CD4-positive, alpha-beta memory T cell (primary cell): ENCODE measurements at regions not wholly inside any gene's neighbourhood (a gene's known extent, or its start where the extent isn't known, plus 50 kb on each side); places are given as distances from the start of the nearest gene placed in this dataset.
"Not testable (repeated sequence)": the region's sequence is repeated elsewhere in the genome, so short reads cannot be mapped to it uniquely, and the experiment has no call there.

Experiments used
- CTCF ChIA-PET: fragments of 350-600 bp; sonication (Branson Sonifier 250); formaldehyde crosslinking; loops from one replicate; lab custom pipeline; 2021; ENCODE audit warnings: inconsistent platforms; ENCODE audit not compliant: partially characterized antibody; lab: Charles Lee
- POLR2A ChIA-PET: fragments of 350-600 bp; sonication (Branson Sonifier 250); formaldehyde crosslinking; loops from one replicate; lab custom pipeline; 2021; ENCODE audit not compliant: partially characterized antibody; lab: Charles Lee
- DNase-seq, 5 donors: peaks; one replicate each; pipeline versions ENCODE4 v3.0.0 to v3.0.0-alpha.2; 2020 to 2022; ENCODE audit warnings: mixed read lengths in 1 of 5
- H3K27ac ChIP-seq: one replicate; pipeline ENCODE4 v1.7.0; 2013; ENCODE audit warnings: low read depth, low read length
- H3K27me3 ChIP-seq: 2 replicates; pipeline ENCODE4 v1.7.0; 2013; ENCODE audit warnings: mild to moderate bottlenecking, low read length, moderate library complexity; ENCODE audit not compliant: insufficient read depth
- H3K36me3 ChIP-seq: 2 replicates; pipeline ENCODE4 v1.7.0; 2013; ENCODE audit warnings: mild to moderate bottlenecking, low read length, moderate library complexity; ENCODE audit not compliant: insufficient read depth
- H3K4me1 ChIP-seq: 2 replicates; pipeline ENCODE4 v1.7.0; 2013; ENCODE audit warnings: mild to moderate bottlenecking, low read length, moderate library complexity; ENCODE audit not compliant: insufficient read depth
- H3K4me3 ChIP-seq, 2 donors: one replicate each; pipeline ENCODE4 v1.7.0; 2013; ENCODE audit warnings: low read length in 2 of 2, mild to moderate bottlenecking in 1 of 2
- H3K9me3 ChIP-seq, 2 donors: one replicate each; pipeline ENCODE4 v1.7.0; 2013; ENCODE audit warnings: low read length in 2 of 2, control low read depth in 1 of 2; ENCODE audit not compliant: control insufficient read depth in 1 of 2
- H3K27ac Mint-ChIP-seq, 7 donors: one replicate each; pipeline ENCODE4 v1.8.0; 2020 to 2021; ENCODE audit warnings: mixed read lengths in 7 of 7, mild to moderate bottlenecking in 6 of 7, inconsistent platforms in 3 of 7, moderate library complexity in 3 of 7
- H3K27me3 Mint-ChIP-seq, 2 donors: one replicate each; pipeline ENCODE4 v1.8.0; 2020 to 2021; ENCODE audit warnings: mixed read lengths in 2 of 2
- H3K36me3 Mint-ChIP-seq, 2 donors: one replicate each; pipeline ENCODE4 v1.8.0; 2020 to 2021; ENCODE audit warnings: mixed read lengths in 2 of 2, inconsistent platforms in 1 of 2, mild to moderate bottlenecking in 1 of 2
- H3K4me1 Mint-ChIP-seq, 4 donors: one replicate each; pipeline ENCODE4 v1.8.0; 2020 to 2021; ENCODE audit warnings: mixed read lengths in 4 of 4, mild to moderate bottlenecking in 1 of 4
- H3K4me3 Mint-ChIP-seq, 8 donors: one replicate each; pipeline ENCODE4 v1.8.0; 2020 to 2021; ENCODE audit warnings: mixed read lengths in 8 of 8, mild to moderate bottlenecking in 7 of 8, moderate library complexity in 6 of 8, inconsistent platforms in 3 of 8
- H3K9me3 Mint-ChIP-seq, 8 donors: one replicate each; pipeline ENCODE4 v1.8.0; 2020 to 2021; ENCODE audit warnings: mixed read lengths in 8 of 8, mild to moderate bottlenecking in 5 of 8, inconsistent platforms in 3 of 8, moderate library complexity in 1 of 8
- intact Hi-C: fragments of 100-400 bp; cut with micrococcal nuclease; formaldehyde crosslinking; loops from one replicate; pipeline ENCODE4 v1.15.1; 2023

DNA sequence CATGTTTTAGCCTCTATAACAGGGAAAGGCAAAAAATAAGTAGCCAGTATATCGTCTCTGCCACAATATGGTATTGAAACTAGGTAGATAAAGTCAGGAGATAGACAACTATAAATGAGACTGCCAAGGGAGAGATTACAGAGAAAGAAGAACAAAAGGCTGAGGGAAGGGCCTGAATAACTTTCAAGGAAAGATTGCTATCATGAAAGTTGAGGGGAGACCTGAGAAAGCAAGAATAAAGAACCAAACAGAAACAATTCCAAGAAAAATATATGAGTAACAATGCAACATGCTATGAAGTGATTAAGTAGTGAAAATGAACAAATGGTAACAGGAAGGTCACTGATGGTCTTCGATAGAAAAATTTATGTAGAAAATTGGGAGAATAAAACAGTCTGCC is 690.1 kb downstream of the METTL15 start:
- Mint-ChIP-seq H3K4me1 (no peaks in the 10 kb centered on the region), H3K36me3 (no peaks in the 10 kb centered on the region), H3K27me3 (no peaks in the 10 kb centered on the region), H3K4me3 (no peak overlapping the region), H3K9me3 (peaks cover 2 to 10% (median 4%) of the 10 kb centered on the region in 8 donors), H3K27ac (no peak overlapping the region)
- H3K4me1 ChIP-seq, result no peaks in the 10 kb centered on the region
- ChIA-PET CTCF (no interaction called here), POLR2A (no interaction called here)
- no peaks in the 10 kb centered on the region for H3K27me3 ChIP-seq
- intact Hi-C loops, result no loop called here
- no peak overlapping the region for H3K27ac ChIP-seq
- H3K9me3 ChIP-seq, result no peaks in the 10 kb centered on the region
- H3K4me3 ChIP-seq, result no peak overlapping the region
- H3K36me3 ChIP-seq, result no peaks in the 10 kb centered on the region
- no peak for DNase-seq

DNA sequence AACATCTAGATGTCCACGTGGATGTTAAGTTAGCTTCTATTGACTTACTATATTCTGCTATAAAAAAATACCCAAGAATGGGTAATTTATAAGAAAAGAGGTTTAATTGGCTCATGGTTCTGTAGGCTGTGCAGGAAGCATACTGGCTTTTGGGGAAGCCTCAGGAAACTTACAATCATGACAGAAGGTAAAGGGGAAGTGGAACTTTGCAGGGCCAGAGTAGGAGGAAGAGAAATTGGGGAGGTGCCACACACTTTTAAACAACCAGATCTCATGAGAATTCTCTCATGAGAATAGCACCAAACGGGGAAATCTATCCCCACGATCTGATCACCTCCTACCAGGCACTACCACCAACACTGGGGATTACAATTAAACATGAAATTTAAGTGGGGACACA is 689.3 kb downstream of the METTL15 start:
- no peaks in the 10 kb centered on the region for H3K4me1 Mint-ChIP-seq
- Histone ChIP-seq H3K27ac (no peak overlapping the region), H3K36me3 (no peaks in the 10 kb centered on the region), H3K4me3 (no peak overlapping the region), H3K9me3 (no peaks in the 10 kb centered on the region), H3K4me1 (no peaks in the 10 kb centered on the region), H3K27me3 (no peaks in the 10 kb centered on the region)
- H3K4me3 Mint-ChIP-seq, result no peak overlapping the region
- intact Hi-C loops, result no loop called here
- H3K27ac Mint-ChIP-seq, result no peak overlapping the region
- no peaks in the 10 kb centered on the region for H3K36me3 Mint-ChIP-seq
- H3K27me3 Mint-ChIP-seq, result no peaks in the 10 kb centered on the region
- DNase-seq, result no peak
- H3K9me3 Mint-ChIP-seq, result peaks cover 0 to 10% (median 4%) of the 10 kb centered on the region in 8 donors
- ChIA-PET POLR2A (no interaction called here), CTCF (no interaction called here)

DNA sequence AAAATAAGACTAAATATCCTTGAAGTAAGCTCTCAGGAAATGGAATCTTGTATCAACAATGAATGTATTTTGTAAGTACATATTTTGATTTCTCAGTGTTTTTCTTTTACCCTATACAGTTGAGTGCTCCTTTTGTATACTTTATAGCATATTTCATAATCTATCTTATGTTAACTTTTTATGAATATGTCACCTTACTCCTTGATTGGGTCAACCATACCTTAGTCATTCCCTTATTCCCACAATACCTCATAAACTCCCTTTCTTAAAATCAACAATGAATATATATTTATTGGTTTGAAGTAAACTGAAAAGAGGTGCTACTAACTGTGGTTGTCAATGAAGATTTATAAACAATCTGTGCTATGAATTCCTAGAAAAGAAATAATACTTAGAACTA is 686.2 kb downstream of the METTL15 start:
- H3K27me3 Mint-ChIP-seq, result no peaks in the 10 kb centered on the region
- H3K4me3 ChIP-seq, result no peak overlapping the region
- no peak overlapping the region for H3K27ac ChIP-seq
- POLR2A ChIA-PET, result no interaction called here
- H3K4me1 ChIP-seq, result no peaks in the 10 kb centered on the region
- H3K36me3 Mint-ChIP-seq, result no peaks in the 10 kb centered on the region
- H3K27ac Mint-ChIP-seq, result no peak overlapping the region
- intact Hi-C loops, result no loop called here
- no peak overlapping the region for H3K4me3 Mint-ChIP-seq
- H3K4me1 Mint-ChIP-seq, result no peaks in the 10 kb centered on the region
- peaks cover 0 to 19% (median 10%) of the 10 kb centered on the region in 8 donors for H3K9me3 Mint-ChIP-seq
- no peak for DNase-seq
- H3K36me3 ChIP-seq, result no peaks in the 10 kb centered on the region
- H3K9me3 ChIP-seq, result no peaks in the 10 kb centered on the region
- no peaks in the 10 kb centered on the region for H3K27me3 ChIP-seq
- CTCF ChIA-PET, result no interaction called here

DNA sequence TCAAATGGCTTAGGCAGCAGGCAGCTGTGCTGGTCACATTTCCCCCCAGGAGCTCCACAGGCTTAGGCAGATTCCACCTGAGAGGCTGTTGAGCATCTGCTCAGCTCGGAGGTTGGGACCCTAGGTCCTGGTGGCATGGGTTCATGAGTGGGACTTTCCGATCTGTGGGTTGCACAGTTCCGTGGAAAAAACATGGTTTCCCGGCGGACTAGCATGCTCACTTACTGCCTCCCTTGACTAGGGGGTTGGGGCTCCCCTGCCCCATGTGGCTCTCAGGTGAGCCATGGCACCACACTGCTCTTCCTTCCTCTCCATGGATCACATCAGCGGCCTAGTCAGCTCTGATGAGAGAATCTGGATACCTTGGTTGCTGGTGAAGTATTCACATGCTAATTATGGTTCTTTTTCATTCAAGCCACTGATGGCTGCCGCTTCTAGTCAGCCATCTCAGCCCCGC is 685.1 kb downstream of the METTL15 start:
- Mint-ChIP-seq H3K27ac (no peak overlapping the region), H3K4me3 (no peak overlapping the region)

DNA sequence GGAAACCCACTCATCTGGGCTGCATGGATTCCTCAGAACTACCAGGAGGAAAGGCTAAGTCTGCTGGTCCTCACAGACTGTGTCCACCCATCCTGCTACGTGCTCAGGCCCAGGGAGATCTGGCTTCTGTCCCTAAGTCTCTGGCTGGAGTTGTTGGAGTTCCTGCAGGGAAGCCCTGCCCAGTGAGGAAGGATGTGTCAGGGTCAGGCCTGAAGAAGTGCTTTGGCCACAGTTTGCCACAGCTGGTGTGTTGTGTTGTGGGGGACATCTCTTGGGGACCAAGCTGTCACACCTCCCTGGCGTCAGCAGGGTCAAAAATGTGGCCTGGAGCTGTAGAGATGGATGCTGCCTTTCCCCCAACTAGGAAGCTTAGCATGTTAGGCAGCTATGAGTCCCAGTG is 684.7 kb downstream of the METTL15 start:
- CTCF ChIA-PET, result no interaction called here
- DNase-seq, result no peak
- no peak overlapping the region for H3K4me3 Mint-ChIP-seq
- H3K36me3 ChIP-seq, result no peaks in the 10 kb centered on the region
- H3K9me3 Mint-ChIP-seq, result peaks cover 0 to 21% (median 9%) of the 10 kb centered on the region in 8 donors
- H3K4me3 ChIP-seq, result no peak overlapping the region
- no peaks in the 10 kb centered on the region for H3K4me1 ChIP-seq
- H3K27ac ChIP-seq, result no peak overlapping the region
- no peak overlapping the region for H3K27ac Mint-ChIP-seq
- H3K36me3 Mint-ChIP-seq, result no peaks in the 10 kb centered on the region
- H3K9me3 ChIP-seq, result no peaks in the 10 kb centered on the region
- no peaks in the 10 kb centered on the region for H3K27me3 Mint-ChIP-seq
- POLR2A ChIA-PET, result no interaction called here
- intact Hi-C loops, result no loop called here
- H3K27me3 ChIP-seq, result no peaks in the 10 kb centered on the region
- H3K4me1 Mint-ChIP-seq, result no peaks in the 10 kb centered on the region

More for the DNA sequence above, 685.1 kb downstream of the METTL15 start:
- Mint-ChIP-seq H3K4me1 (no peaks in the 10 kb centered on the region), H3K9me3 (peaks cover 0 to 21% (median 9%) of the 10 kb centered on the region in 8 donors), H3K27me3 (no peaks in the 10 kb centered on the region), H3K36me3 (no peaks in the 10 kb centered on the region)
- no peaks in the 10 kb centered on the region for H3K4me1 ChIP-seq
- no peak overlapping the region for H3K27ac ChIP-seq
- no peak for DNase-seq
- CTCF ChIA-PET, result no interaction called here
- POLR2A ChIA-PET, result no interaction called here
- H3K4me3 ChIP-seq, result no peak overlapping the region
- H3K9me3 ChIP-seq, result no peaks in the 10 kb centered on the region
- H3K27me3 ChIP-seq, result no peaks in the 10 kb centered on the region
- H3K36me3 ChIP-seq, result no peaks in the 10 kb centered on the region
- intact Hi-C loops, result no loop called here

DNA sequence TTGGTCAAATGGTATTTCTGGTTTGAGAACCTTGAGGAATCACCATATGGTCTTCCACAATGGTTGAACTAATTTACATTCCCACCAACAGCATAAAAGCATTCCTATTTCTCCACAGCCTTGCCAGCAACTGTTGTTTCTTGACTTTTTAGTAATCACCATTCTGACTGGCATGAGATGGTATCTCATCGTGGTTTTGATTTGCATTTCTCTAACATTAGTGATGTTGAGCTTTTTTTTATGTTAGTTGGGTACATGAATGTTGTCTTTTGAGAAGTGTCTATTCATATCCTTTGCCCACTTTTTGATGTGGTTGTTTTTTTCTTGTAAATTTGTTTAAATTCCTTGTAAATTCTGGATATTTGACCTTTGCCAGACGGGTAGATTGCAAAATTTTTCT is 679.7 kb downstream of the METTL15 start:
- H3K4me1 ChIP-seq, H3K27me3 Mint-ChIP-seq, H3K27ac ChIP-seq, CTCF ChIA-PET, H3K36me3 Mint-ChIP-seq, H3K4me1 Mint-ChIP-seq, intact Hi-C loops, H3K4me3 ChIP-seq, H3K27me3 ChIP-seq, H3K27ac Mint-ChIP-seq, POLR2A ChIA-PET, DNase-seq, H3K36me3 ChIP-seq, H3K4me3 Mint-ChIP-seq, H3K9me3 ChIP-seq: not testable (repeated sequence)
- H3K9me3 Mint-ChIP-seq, result peaks cover 0 to 40% (median 15%) of the 10 kb centered on the region in 8 donors

DNA sequence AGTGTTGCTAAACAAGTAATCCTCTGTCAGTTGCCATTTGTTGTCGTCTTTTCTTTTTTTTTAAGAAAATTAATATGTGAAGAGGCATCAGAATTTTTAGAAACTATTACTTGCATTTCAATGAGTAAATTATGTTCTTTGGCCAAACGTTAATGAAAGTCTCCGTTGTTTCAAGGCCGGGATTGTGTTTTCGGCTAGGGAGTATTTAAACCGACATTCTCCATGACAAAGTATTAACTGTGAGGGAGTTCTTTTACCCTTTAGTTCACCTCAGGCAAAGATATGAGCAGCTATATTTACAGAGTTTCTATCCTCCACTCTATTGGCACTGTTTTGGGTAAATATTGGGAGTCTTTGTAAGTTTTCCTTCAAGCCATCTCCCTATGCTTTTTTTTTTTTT is 668.9 kb downstream of the METTL15 start:
- Histone ChIP-seq H3K4me1 (no peaks in the 10 kb centered on the region), H3K27me3 (no peaks in the 10 kb centered on the region), H3K36me3 (no peaks in the 10 kb centered on the region), H3K27ac (no peak overlapping the region), H3K4me3 (no peak overlapping the region), H3K9me3 (no peaks in the 10 kb centered on the region)
- CTCF ChIA-PET, result no interaction called here
- Mint-ChIP-seq H3K4me1 (no peaks in the 10 kb centered on the region), H3K27ac (no peak overlapping the region), H3K27me3 (no peaks in the 10 kb centered on the region), H3K36me3 (no peaks in the 10 kb centered on the region), H3K4me3 (no peak overlapping the region), H3K9me3 (peaks cover 0 to 43% (median 25%) of the 10 kb centered on the region in 8 donors)
- intact Hi-C loops, result no loop called here
- no peak for DNase-seq
- POLR2A ChIA-PET, result no interaction called here

DNA sequence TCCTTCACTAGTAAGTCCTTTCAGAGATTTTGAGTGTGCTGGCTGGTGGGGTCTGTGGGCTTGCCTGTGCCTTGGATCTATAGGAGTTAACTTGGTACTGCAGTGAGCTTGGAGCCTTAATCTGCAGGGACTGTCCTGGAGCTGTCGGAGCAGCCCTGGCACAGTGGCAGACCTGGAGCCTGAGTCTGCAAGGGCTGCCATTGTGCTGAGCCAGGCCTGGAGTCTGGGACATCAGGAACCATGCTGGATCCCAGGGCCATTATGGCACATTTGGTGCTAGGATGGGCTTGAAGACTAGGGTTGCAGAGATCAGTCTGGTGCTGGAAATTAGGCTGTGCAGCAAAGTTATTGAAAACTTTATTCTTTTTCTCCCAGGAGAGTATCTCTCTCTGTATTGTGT is 665.4 kb downstream of the METTL15 start:
- no peak overlapping the region for H3K27ac Mint-ChIP-seq
- no peaks in the 10 kb centered on the region for H3K27me3 ChIP-seq
- no peaks in the 10 kb centered on the region for H3K4me1 Mint-ChIP-seq
- no peaks in the 10 kb centered on the region for H3K36me3 ChIP-seq
- H3K9me3 Mint-ChIP-seq, result peaks cover 0 to 49% (median 22%) of the 10 kb centered on the region in 8 donors
- ChIA-PET CTCF (no interaction called here), POLR2A (no interaction called here)
- no peaks in the 10 kb centered on the region for H3K4me1 ChIP-seq
- H3K4me3 Mint-ChIP-seq, result no peak overlapping the region
- no peaks in the 10 kb centered on the region for H3K27me3 Mint-ChIP-seq
- no peaks in the 10 kb centered on the region for H3K9me3 ChIP-seq
- H3K36me3 Mint-ChIP-seq, result no peaks in the 10 kb centered on the region
- H3K4me3 ChIP-seq, result no peak overlapping the region
- no peak for DNase-seq
- intact Hi-C loops, result no loop called here
- no peak overlapping the region for H3K27ac ChIP-seq
